Erythroblast (primary cell): ENCODE measurements at regions not wholly inside any gene's neighbourhood (a gene's known extent, or its start where the extent isn't known, plus 50 kb on each side); places are given as distances from the start of the nearest gene placed in this dataset.

Source experiments
- GATA1 ChIP-seq: IDR thresholded peaks from 2 replicates; pipeline ENCODE4 v1.6.1; 2011; ENCODE audit warnings: low read depth, mild to moderate bottlenecking, control low read depth, low read length, moderate library complexity
- POLR2A ChIP-seq: IDR thresholded peaks from 2 replicates; pipeline ENCODE4 v1.6.1; 2011; ENCODE audit warnings: mild to moderate bottlenecking, low read length

DNA sequence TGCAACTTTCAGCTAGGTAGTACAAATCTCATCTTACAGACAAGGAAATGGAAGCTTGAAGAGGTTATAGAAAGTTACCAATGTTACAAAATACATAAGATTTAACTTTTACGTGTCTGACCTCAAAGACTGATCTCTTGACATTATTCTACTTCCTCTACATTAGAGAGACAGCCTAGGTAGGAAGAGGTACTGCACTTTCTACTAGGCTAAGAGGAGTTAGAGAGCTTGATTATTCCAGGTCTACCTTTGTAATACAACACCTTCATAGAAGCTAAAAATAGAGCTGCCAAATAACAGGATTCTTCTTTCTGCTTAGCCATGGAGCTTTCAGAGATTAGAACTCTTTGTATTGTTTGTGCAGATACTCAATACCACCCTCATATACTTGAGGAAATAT lies 147.6 kb upstream of the NPY2R start:
- no peak for TF ChIP-seq POLR2A
- TF ChIP-seq GATA1 = no peak
